ENCODE measurements at regions not wholly inside any gene's neighbourhood (a gene's known extent, or its start where the extent isn't known, plus 50 kb on each side); places are given as distances from the start of the nearest gene placed in this dataset.

GRCh38 chrX:114344756-114345349 is 239.0 kb upstream of the HTR2C start:
- TF ChIP-seq CTCF (IDR thresholded peaks at IDR 0.05; ENCODE audit: low read depth, low read length) (peak; percentile 47), POLR2A (IDR thresholded peaks at IDR 0.05; ENCODE audit: extremely low read depth, insufficient read length) (no peak)
